GM21528 (cell line): ENCODE measurements at regions not wholly inside any gene's neighbourhood (a gene's known extent, or its start where the extent isn't known, plus 50 kb on each side); places are given as distances from the start of the nearest gene placed in this dataset.

Experiments used
- ATAC-seq: cut with Tn5 transposase; IDR thresholded peaks from one replicate; pipeline ENCODE4 v1.9.1; 2021; ENCODE audit warnings: mild to moderate bottlenecking, moderate library complexity; ENCODE audit not compliant: unreplicated experiment, low FRiP score

GRCh38 chr3:36248374-36248773 lies 131.9 kb upstream of the STAC start:
- ATAC-seq, result no peak

GRCh38 chr3:36250191-36250590 lies 130.1 kb upstream of the STAC start:
- no peak for ATAC-seq

- ATAC-seq, result no peak
Measured at GRCh38 chr3:36257158-36257852, 123.0 kb upstream of the STAC start.

- ATAC-seq, result no peak
Measured at GRCh38 chr3:36258421-36258820, 121.9 kb upstream of the STAC start.

GRCh38 chr3:36259580-36259979 lies 120.7 kb upstream of the STAC start:
- no peak for ATAC-seq

- ATAC-seq, result no peak
Measured at GRCh38 chr3:36269274-36269673, 111.0 kb upstream of the STAC start.

- ATAC-seq, result no peak
Measured at GRCh38 chr3:36282766-36283165, 97.5 kb upstream of the STAC start.

- ATAC-seq, result no peak
Measured at GRCh38 chr3:36295296-36295695, 85.0 kb upstream of the STAC start.

- no peak for ATAC-seq
Measured at GRCh38 chr3:36297195-36297594, 83.1 kb upstream of the STAC start.

- ATAC-seq, result no peak
Measured at GRCh38 chr3:36298188-36298587, 82.1 kb upstream of the STAC start.

- no peak for ATAC-seq
Measured at GRCh38 chr3:36302158-36302509, 78.2 kb upstream of the STAC start.

- ATAC-seq, result no peak
Measured at GRCh38 chr3:36302626-36303025, 77.7 kb upstream of the STAC start.

- ATAC-seq, result no peak
Measured at GRCh38 chr3:36303286-36303685, 77.0 kb upstream of the STAC start.

- ATAC-seq, result no peak
Measured at GRCh38 chr3:36305929-36306520, 74.3 kb upstream of the STAC start.

GRCh38 chr3:36309092-36309491 lies 71.2 kb upstream of the STAC start:
- ATAC-seq, result no peak

GRCh38 chr3:36312351-36312750 lies 68.0 kb upstream of the STAC start:
- no peak for ATAC-seq

GRCh38 chr3:36317915-36318314 lies 62.4 kb upstream of the STAC start:
- ATAC-seq, result peak; percentile 67

GRCh38 chr3:36318621-36319200 lies 61.6 kb upstream of the STAC start:
- ATAC-seq, result no peak

- no peak for ATAC-seq
Measured at GRCh38 chr3:36319680-36320079, 60.6 kb upstream of the STAC start.
